Activated CD4-positive, CD25-positive, alpha-beta regulatory T cell treated with anti-CD3 and anti-CD28 coated beads, Interleukin-2, amount 50 U/mL, for 16 hours (primary cell): ENCODE measurements at regions not wholly inside any gene's neighbourhood (a gene's known extent, or its start where the extent isn't known, plus 50 kb on each side); places are given as distances from the start of the nearest gene placed in this dataset.

Experiments used
- DNase-seq: peaks from one replicate; pipeline ENCODE4 v3.0.0-alpha.2; 2020; ENCODE audit warnings: low read depth, low spot score

DNA sequence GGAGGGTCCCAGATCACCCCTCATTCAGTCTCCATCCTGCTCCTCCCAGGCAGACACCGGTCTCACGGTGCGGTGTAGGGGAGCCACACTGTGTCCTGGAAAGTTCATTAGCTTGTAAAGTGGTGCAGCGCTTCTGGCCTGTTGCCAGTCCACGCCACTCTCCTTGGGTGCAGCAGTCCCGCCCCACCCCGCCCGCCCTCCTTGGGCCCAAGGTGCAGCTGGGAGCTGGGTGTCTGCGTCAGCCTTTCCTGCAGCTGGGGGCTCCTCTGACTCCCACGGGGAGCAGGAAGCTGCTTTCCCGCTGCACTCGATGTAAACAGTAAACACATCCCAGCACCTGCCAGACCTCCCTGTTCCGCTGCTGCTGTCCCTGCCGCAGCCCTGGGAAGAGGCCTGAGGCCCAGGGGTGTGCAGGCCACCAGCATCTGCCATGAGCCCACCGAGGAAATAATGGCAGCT, 53.8 kb upstream of the ASB18 start:
- DNase-seq, result no peak

DNA sequence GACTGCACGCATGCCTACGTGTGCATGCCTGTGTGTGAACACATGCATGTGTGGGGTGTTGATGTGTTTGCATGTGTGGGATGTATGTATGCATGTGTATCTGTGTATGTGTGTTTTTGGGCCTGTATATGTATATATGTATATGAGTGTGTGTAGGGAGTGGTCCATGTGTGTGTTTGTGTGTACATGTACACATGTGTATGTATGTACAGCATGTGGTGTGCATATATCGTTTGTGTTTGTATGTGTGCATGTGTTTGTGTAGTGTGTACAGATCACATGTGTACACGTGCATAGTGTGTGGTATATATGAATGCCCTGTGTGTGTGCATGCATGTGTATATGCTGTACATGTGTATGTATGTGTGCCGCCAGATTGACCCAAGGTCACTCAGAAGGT, 54.2 kb upstream of the ASB18 start:
- DNase-seq, result no peak

DNA sequence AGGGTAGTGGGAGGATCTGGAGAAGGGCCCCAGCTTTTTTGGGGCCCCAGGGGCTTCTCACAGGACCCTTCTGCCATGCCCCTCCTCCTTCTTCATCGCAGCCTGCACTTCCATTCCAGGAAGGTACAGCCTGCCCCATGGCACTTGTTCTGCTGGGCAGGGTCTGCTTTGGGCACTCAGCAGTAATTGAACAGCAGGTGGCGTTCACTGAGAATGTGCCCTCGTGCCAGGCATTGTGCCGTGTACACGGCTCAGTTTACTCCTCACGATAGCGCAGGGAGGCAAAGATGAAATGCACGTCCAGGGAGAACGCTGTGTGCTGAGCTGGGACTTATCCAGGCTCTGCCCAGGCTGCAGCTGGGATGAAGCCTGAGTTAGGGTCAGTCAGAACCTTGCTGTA, 54.8 kb upstream of the ASB18 start:
- DNase-seq, result no peak

DNA sequence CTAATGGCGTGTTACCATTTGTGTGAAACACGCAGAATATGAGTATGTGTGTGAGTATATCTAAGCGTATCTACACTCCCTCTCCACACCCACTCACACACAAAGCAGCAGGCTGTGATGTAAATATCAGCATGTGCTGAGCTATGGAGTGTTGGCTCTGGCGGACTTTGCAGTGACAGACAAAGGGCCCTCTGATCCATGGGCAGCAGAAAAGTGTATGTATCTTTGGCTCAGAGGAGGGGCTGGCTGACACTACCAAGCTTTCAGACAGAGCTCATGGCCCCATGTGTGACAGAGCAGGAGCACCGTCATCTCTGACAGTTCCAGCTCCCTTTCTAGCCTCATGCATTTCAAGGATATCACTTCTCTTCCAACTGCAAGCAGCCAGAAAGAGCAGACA, 57.2 kb upstream of the ASB18 start:
- DNase-seq, result no peak

DNA sequence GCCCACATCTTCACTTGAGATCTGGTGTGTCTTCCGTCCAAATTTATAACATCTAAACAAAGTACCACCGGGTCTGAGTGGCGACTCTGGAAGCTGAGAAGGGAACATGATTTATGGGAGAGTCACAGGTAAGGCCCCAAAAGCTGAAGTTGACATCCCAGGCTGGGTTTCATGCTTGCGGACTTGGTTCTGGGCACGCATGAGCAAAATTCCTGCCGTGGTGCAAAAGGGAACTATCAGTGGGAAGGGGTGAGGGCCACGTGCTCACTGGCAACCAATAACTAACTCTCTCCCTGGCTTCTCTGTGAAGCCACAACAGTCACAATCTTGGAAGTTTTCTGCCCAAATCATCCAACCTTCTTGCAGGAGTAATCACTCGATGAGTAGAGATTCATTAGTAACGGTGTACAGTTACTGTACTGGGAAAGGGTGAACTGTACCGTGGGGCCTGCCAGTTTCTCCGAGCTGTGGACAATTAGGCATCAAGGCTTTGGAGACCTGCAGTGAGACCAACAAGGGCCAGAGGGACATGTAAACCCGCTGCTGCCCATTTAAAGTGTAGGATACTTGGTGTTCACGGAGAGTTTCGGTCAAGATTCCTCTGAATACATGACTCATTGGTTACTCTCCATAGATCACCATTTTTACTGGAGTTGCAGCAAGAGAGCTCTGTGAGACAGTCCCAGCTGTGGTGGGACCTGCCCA, 69.4 kb upstream of the ASB18 start:
- no peak for DNase-seq

DNA sequence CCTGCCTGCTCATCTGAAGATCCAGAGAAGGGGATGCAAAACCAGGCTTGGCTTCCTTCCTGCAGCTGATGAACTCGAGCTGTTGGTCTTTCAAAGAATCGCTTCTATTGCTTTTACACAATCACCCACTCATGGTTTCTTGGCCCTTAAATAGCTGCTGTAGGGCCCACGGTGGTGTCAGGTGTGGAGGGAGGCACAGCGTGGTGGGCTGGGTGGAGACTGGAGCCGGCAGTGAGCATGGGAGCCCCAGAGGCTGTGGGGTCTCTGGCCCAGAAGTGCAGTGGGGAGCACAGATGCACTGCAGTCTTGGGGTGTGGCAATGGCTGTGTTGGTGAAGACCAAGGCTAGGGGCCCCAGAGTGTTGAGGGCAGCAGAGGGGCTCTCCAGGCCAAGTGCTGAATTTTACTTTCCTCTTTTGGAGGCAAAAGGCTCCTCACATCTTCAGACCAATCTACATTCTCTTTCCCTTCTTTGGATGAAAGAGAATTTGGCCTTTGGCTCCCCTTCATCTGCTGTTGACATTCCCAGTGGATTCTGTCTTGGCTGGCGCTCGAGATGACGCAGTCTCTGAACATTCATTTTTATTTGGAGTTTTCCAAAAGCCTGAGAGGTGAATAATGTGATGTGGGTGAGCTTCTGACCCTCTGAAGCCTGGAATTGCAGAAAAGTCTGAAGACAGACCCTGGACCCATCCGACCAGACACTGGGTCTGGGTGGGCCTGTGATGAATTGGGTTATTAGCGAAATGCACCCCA, 70.1 kb upstream of the ASB18 start:
- no peak for DNase-seq

DNA sequence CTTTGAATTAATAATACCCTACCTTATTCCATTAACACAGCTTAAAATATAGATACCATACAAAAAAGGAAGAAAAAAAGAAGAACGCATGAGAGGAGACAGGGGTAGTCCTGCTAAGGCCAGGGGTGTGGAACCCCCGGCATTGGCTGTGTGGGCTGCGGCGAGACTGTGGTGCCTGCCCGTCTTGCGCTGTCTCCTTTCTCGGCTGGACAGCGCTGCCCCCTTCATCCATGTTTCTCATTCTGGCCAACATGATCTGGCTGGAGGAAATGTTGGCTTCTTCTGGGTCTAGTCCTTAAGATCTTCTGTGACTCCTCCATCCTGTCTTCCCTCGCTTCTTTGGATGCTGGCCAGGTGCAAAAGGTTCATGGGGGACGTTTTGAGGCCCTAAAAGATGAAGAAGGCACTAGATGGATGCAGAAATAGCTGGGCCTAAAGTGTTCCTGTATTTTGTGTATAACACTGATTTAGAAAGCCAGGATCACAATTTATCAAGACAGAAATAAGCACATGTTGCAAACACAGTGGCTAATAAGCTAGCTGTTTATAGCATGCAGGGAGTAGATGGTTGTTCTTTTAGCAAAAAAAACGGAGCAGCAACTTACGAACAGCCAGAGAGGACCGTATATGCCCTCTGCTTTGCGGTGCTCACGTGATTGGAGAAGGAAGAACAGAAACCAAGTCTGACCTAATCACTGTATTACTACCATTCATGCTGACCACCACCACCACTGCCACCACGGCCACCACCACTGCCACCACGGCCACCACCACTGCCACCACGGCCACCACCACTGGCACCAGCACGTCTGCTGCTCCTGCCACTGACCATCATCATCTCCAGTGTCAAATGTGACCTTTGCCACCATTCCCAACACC, 71.7 kb upstream of the ASB18 start:
- DNase-seq, result no peak

DNA sequence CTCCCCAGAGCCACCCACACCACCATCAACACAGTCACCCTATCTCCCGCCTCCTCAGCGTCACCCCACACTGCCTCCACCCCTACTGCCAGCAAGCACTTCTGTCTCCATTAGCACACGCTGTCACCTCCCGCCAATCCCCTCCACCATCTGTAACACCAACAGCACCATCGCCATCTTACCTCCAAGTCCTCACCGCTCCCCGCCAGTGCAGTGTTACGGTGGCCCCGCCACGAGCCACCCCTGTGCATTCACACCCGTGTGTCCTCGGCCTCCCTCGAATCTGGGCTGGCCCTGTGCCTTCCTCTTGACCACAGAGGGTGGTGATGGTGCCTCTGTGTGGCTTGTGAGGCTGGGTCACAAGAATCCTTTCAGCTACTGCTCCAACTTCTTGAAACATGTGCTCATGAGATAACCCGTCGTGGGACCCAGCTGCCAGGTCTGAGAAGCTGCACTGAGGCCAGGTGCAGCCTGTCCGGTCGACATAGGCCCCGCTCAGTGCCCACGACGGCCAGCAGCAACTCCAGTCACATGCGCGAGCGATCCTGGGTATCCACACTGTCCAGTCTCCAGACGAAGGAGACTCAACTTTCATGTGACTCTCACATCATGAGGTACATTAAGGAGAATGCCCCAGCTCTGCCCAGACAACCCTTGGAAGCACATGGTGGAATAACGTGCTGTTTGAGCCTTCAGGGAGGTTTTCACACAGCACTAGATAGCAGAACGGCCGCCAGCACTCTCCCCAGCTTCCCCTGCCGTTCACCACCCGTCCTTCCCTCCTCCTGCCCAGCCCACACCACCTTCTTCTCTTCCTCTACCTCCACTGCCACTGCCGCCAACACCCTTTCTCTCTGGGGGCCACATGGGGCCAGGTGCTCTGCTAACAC, 72.6 kb upstream of the ASB18 start:
- no peak for DNase-seq

DNA sequence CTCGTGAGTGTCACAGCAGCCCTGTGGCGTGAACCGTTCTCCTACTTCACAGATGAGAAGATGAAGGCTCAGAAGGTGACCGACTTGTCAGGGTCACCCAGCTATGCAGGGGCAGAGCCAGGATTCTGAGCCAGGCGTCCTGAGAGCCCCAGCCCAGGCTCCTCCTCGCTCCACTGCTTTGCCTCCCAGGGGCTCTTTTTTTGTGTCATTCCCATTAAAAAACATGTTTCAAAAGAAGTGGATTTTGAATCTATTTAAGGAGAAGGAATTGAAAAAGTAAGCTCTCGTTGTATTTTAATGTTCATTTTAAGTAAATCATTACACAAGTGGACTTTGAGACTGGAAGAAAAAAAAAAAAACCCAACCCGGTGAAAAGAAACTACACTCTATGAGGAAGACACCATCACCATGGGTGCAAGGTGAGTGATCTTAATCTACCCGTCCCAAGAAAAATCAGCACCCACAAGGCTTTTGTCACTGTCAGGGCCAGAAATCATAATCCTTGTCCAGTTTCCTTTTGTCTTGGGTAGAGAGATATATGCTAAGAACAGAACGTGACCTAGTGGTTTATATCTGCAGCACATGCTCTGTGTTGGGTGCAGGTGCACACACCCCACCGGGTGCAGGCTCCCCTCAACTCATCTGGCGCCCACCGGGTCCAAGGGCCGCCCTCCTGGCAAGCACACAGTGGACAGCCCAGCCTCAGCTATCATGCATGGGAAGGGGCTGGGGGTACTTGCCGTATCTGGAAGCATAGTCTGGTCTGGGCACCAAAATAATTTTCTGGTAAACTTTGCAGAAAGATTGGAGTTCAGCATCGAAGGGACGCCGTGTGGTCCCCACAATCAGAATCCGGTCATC, 73.5 kb upstream of the ASB18 start:
- no peak for DNase-seq

DNA sequence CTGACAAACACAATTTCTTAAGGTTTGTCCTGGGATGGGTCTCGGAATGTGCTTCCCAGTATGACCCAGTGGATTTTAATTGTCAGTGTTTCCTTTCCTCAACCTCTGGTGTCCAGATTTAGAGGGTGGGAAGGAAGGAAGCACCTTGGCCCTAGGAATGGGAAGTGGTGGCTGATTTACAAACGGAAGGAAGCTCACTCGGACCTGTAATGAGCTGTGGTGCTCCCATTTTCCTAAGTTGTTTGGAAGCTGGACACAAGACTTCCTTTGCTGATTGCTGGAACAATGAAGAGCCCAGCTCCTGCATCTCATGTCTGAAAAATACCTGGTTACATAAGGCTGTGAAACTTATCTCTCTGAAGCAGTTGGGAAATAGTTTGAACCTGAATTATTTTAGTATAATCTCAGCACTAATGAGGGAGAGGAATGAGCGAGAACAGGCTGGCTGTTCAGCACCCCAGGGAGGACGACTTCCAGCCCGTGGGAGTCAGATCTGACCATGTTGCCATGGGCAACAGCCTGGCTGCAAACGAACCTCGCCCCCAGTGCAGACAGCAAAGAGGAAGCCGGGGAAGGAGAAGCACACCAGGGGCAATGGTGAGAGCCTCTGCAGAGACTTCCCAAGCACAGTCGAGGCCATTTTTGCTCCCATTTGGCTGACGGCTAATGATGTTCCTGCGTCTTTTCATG, 74.4 kb upstream of the ASB18 start:
- no peak for DNase-seq

DNA sequence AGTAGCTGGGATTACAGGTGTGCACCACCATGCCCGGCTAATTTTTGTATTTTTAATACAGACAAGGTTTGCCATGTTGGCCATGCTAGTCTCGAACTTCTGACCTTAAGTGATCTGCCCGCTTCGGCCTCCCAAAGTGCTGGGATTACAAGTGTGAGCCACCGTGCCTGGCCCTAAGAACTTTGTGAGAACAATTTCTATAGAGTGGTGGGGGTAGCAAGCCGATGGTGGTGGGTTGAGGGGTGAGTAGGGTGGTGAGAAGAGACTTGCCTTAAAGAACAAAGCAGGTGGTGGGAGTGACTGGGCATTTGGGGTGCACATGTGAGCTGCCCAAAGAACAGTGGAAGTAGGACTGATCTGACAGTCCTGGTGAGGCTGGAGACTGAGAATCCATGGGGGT, 76.0 kb upstream of the ASB18 start:
- no peak for DNase-seq

DNA sequence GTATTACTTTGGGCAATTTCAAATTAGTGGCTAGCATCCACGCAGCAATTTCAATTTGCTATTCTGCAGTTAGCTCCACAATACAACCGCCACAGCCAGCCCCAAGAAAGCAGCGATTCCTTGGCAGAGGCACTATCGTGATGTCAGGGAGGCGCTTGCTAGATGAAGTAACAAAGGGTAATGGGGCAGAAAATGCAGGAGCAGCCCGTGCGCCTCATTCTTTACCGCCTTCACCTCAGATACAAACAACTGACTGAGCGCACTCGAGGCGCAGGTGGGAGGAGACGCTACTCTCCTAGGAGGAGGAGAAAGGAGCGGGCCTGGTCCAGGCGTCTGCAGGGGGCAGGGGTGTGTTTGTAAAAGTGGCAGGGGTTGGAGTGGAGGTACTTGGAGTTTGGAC, 76.9 kb upstream of the ASB18 start:
- DNase-seq, result no peak

DNA sequence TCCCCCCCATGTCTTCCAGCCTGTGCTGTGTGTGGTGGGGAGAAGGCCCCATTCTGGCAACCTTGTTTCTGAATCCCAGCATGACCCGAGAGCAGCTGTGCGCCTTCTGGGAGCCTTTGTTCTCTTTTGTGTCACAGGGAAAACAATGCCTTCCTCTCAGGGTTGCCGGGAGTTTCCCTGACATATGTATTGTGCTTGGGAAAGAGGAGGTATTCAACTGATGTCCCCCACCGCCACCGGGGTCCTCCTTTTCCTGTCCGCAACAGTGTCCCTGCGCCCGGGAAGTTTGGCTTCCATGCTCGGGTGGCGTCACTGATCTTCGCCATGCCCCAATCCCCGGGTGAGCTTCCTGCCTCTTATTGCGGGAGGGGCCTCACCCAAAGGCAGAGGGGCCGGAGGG, 77.5 kb upstream of the ASB18 start:
- DNase-seq, result no peak

DNA sequence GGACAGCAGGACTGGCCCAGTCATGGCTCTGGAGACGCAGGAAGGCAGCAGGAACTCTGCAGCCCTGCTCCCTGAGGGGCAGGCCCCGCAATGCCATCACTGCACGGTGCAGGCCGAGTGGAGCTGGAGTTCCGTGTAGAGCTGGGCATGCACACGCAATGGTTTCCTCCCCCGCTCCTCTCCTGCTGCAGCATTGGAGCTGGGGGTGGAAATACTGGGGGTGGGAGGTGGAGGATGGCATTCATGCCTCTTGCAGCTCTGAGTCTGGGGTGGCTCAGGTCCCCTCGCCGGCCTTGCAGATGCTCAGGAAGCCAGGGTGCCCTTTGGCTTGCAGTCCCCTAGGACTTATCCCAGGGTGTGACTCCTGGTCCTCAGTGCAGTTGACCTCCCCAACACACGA, 78.3 kb upstream of the ASB18 start:
- DNase-seq, result no peak

DNA sequence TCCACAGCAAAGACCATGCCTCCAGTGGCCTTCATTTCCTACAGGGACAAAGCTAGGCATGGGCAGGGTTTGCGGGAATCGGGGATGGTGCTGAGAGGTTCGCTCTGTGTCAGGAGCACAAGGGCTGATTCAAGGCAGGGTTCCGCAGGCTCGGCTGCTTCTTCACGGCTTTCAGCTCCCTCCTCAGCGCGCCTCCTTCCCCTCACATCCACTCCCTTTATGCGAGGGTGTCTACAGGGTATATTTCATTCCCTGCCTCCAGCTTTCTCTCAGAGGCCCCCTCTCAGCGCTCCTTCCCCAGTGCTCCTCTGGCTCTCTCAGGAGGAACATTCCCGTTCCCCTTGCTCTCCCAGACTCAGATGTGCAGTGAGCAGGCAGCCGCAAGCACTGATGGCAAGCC, 78.7 kb upstream of the ASB18 start:
- no peak for DNase-seq

DNA sequence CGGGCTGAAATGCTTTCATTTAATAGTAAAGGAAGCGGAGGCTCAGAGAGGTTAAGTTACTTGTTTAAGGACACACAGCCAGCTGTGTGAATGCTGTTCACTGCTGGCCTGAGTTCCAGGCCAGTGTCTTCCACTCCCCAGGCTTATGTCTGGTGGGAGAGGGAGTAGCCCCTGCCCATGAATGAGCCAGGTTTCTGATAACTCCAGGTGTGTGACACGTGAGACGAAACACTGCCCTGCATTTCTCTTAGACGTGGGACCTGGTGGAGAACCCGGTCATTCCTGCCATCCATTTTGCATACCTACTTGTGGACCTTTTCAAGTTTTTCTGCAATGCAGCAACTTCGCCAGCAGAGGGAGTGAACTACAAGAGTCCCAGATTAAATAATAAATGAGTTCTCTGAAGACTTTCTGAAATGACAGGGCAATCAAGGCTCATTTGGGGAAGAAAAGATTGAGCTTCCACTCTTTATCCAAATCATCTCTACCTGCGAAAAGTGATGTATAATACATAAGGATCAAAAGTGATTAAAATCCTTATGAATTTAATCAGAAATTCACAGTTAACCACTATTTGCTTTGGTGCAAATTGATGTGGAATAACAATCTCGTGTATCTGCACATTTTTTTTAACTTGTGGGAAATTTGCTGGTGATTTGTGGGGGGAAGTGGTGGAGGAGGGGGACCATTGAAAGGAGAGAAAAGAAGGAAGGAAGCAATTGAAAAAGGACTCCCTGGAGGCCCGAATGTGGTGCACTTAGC, 79.4 kb upstream of the ASB18 start:
- no peak for DNase-seq

DNA sequence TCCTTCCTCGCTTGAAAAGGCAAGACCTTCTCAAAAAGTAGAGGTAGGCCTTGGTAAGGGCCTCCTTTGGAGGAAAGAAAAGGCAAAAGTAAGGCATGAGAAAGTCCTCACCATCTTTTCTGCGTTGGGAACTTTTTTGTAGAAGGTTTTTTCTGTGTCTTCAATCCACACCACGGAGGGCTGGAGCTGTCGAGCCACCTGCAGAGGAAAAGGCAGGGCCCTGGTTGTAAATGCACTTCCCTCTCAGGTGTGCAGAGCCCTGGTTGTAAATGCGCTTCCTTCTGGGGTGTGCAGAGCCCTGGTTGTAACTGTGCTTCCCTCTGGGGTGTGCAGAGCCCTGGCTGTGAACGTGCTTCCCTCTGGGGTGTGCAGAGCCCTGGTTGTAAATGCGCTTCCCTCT, 80.2 kb upstream of the ASB18 start:
- no peak for DNase-seq

DNA sequence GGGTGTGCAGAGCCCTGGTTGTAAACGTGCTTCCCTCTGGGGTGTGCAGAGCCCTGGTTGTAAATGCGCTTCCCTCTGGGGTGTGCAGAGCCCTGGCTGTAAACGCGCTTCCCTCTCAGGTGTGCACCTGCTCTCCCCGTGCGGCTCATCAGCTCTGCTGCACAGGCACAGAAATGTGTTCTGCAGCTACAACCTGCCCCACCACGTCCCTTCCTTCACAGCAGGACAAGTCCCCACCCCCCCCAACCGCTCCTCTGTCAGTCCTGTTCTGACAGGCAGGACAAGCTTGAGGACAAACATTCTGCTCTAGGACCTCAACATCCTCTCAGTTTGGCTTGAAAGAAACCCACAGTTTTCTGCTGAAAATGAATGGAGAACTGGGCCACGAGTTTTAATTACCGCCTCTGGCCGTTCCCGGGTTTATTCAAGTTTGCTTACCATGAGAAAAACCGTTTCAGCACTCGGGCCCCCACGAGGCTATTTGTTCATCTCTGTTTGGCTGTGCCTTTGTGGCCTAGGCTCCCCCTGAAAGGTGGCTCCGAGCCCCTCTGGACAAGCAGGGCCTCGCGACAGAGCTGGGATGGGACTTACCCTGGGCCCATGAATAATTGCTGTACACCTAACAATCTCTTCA, 81.0 kb upstream of the ASB18 start:
- no peak for DNase-seq

DNA sequence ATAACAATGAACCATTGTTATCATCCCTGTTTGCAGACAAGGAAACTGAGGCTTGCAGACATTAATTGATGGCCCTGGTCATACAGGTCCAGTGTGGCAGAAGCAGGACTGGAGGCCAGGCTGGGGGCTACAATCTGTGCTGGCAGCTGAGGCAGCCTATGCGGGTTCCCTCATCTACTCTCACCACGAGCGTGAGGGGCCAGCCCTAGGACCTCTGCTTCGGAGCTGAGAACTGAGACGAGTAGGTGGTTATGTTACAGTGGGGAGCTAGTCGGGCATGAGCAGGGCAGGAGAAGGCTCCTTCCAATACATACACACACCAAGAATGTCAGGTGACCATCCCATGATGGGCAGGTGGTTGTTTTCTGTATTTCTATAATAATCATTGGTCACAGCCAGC, 82.2 kb upstream of the ASB18 start:
- no peak for DNase-seq
